Natural killer cell (primary cell): ENCODE measurements at regions not wholly inside any gene's neighbourhood (a gene's known extent, or its start where the extent isn't known, plus 50 kb on each side); places are given as distances from the start of the nearest gene placed in this dataset.
"Not testable (repeated sequence)": the region's sequence is repeated elsewhere in the genome, so short reads cannot be mapped to it uniquely, and the experiment has no call there.

Experiments used
- ATAC-seq, 3 donors: fragments of 150-1000 bp in 2 of 3; fragments of 200-7000 bp in 1 of 3; cut with Tn5 transposase; 1 replicate in 1 of 3; 2 replicates in 2 of 3; pipeline ENCODE4 v1.10.0; 2021; ENCODE audit warnings: mild to moderate bottlenecking in 2 of 3, moderate library complexity in 2 of 3
- DNase-seq, 2 donors: peaks; one replicate each; pipeline versions ENCODE4 v3.0.0 to v3.0.0-alpha.2; 2013 to 2021; ENCODE audit warnings: mixed read lengths in 1 of 2
- H3K27ac ChIP-seq: one replicate; pipeline ENCODE4 v1.5.1; 2013; ENCODE audit warnings: mild to moderate bottlenecking, low read length
- H3K27me3 ChIP-seq: one replicate; pipeline ENCODE4 v1.6.1; 2013; ENCODE audit warnings: low read length; ENCODE audit not compliant: control insufficient read depth, insufficient read depth
- H3K36me3 ChIP-seq: one replicate; pipeline ENCODE4 v1.6.1; 2013; ENCODE audit warnings: low read length; ENCODE audit not compliant: control insufficient read depth, insufficient read depth
- H3K4me1 ChIP-seq: one replicate; pipeline ENCODE4 v1.6.1; 2013; ENCODE audit warnings: low read length; ENCODE audit not compliant: control insufficient read depth, insufficient read depth
- H3K4me3 ChIP-seq: one replicate; pipeline ENCODE4 v1.5.1; 2013; ENCODE audit warnings: low read length
- H3K9me3 ChIP-seq: one replicate; pipeline ENCODE4 v1.6.1; 2013; ENCODE audit warnings: low read length; ENCODE audit not compliant: control insufficient read depth, insufficient read depth
- H3K27ac Mint-ChIP-seq, 2 donors: one replicate each; pipeline ENCODE4 v1.8.0; 2022; ENCODE audit warnings: mild to moderate bottlenecking in 2 of 2, mixed read lengths in 2 of 2, moderate library complexity in 1 of 2
- H3K27me3 Mint-ChIP-seq, 2 donors: one replicate each; pipeline ENCODE4 v1.8.0; 2022; ENCODE audit warnings: low read depth in 2 of 2, mixed read lengths in 2 of 2
- H3K36me3 Mint-ChIP-seq: one replicate; pipeline ENCODE4 v1.8.0; 2022; ENCODE audit warnings: mixed read lengths
- H3K4me1 Mint-ChIP-seq, 2 donors: one replicate each; pipeline ENCODE4 v1.8.0; 2022; ENCODE audit warnings: mixed read lengths in 2 of 2
- H3K4me3 Mint-ChIP-seq: one replicate; pipeline ENCODE4 v1.8.0; 2022; ENCODE audit warnings: mild to moderate bottlenecking, moderate library complexity, mixed read lengths
- H3K9me3 Mint-ChIP-seq, 2 donors: one replicate each; pipeline ENCODE4 v1.8.0; 2022; ENCODE audit warnings: mixed read lengths in 2 of 2
- CTCF ChIP-seq: fragments of 200-600 bp; IDR thresholded peaks from one replicate; pipeline ENCODE4 v1.8.0; 2022; ENCODE audit warnings: antibody characterized with exemption
- WGBS: methylation state at CpG from one replicate; pipeline ENCODE4 v1.1.7; 2013; ENCODE audit warnings: missing lambda C conversion rate; ENCODE audit not compliant: insufficient coverage; 5-methylcytosine and 5-hydroxymethylcytosine counted together
- intact Hi-C: fragments of 100-400 bp; cut with micrococcal nuclease; formaldehyde crosslinking; loops from one replicate; pipeline ENCODE4 v1.14.2; 2022

GRCh38 chr7:110544194-110544593 lies 546.7 kb upstream of the LRRN3 start:
- Mint-ChIP-seq H3K4me1 (no peaks in the 10 kb centered on the region), H3K27ac (no peak overlapping the region), H3K27me3 (no peaks in the 10 kb centered on the region), H3K36me3 (no peaks in the 10 kb centered on the region), H3K4me3 (no peak overlapping the region), H3K9me3 (peaks cover 13 to 29% of the 10 kb centered on the region in 2 donors)
- no peaks in the 10 kb centered on the region for H3K36me3 ChIP-seq
- no peaks in the 10 kb centered on the region for H3K27me3 ChIP-seq
- no peaks in the 10 kb centered on the region for H3K9me3 ChIP-seq
- TF ChIP-seq CTCF = no peak
- ATAC-seq (no peak), DNase-seq (no peak)
- no peak overlapping the region for H3K27ac ChIP-seq
- intact Hi-C loops = no loop called here
- no peak overlapping the region for H3K4me3 ChIP-seq
- no peaks in the 10 kb centered on the region for H3K4me1 ChIP-seq
- WGBS = no CpG with 5 or more reads among the region's 1 CpG

- Histone ChIP-seq H3K4me3 (no peak overlapping the region), H3K27me3 (no peaks in the 10 kb centered on the region), H3K36me3 (no peaks in the 10 kb centered on the region), H3K27ac (no peak overlapping the region), H3K9me3 (peaks cover 7% of the 10 kb centered on the region), H3K4me1 (no peaks in the 10 kb centered on the region)
- Mint-ChIP-seq H3K27me3 (no peaks in the 10 kb centered on the region), H3K36me3 (peaks cover under 1% of the 10 kb centered on the region), H3K4me3 (no peak overlapping the region), H3K4me1 (no peaks in the 10 kb centered on the region), H3K9me3 (peaks cover 12 to 27% of the 10 kb centered on the region in 2 donors), H3K27ac (no peak overlapping the region)
- no peak for TF ChIP-seq CTCF
- ATAC-seq (no peak), DNase-seq (no peak)
- intact Hi-C loops = no loop called here
Observed at GRCh38 chr7:110548372-110548771, 542.6 kb upstream of the LRRN3 start.

GRCh38 chr7:110557136-110557535 lies 533.8 kb upstream of the LRRN3 start:
- no peak for ATAC-seq
- Histone ChIP-seq H3K27me3 (no peaks in the 10 kb centered on the region), H3K4me3 (no peak overlapping the region), H3K27ac (no peak overlapping the region), H3K36me3 (no peaks in the 10 kb centered on the region), H3K4me1 (no peaks in the 10 kb centered on the region), H3K9me3 (no peaks in the 10 kb centered on the region)
- H3K36me3 Mint-ChIP-seq = peaks cover 8% of the 10 kb centered on the region
- no peak overlapping the region for H3K4me3 Mint-ChIP-seq
- peaks cover 8 to 16% of the 10 kb centered on the region in 2 donors for H3K9me3 Mint-ChIP-seq
- 89% methylated on average over 1 of the region's 2 CpGs for WGBS
- H3K27ac Mint-ChIP-seq = no peak overlapping the region
- H3K27me3 Mint-ChIP-seq = no peaks in the 10 kb centered on the region
- no peak for DNase-seq
- H3K4me1 Mint-ChIP-seq = no peaks in the 10 kb centered on the region
- no peak for TF ChIP-seq CTCF
- intact Hi-C loops = no loop called here

- H3K27me3 Mint-ChIP-seq, DNase-seq, H3K9me3 ChIP-seq, H3K36me3 Mint-ChIP-seq, H3K4me1 Mint-ChIP-seq, ATAC-seq, intact Hi-C loops, H3K4me3 Mint-ChIP-seq, H3K36me3 ChIP-seq, H3K4me3 ChIP-seq, H3K27ac Mint-ChIP-seq, H3K4me1 ChIP-seq, H3K27ac ChIP-seq, H3K27me3 ChIP-seq: not testable (repeated sequence)
- peaks cover 12% of the 10 kb centered on the region in 2 donors for H3K9me3 Mint-ChIP-seq
- 96% methylated on average over 15 of the region's 18 CpGs for WGBS
Observed at GRCh38 chr7:110563286-110563685, 527.6 kb upstream of the LRRN3 start.
